Right atrium auricular region (tissue), 2 donors: ENCODE measurements at regions not wholly inside any gene's neighbourhood (a gene's known extent, or its start where the extent isn't known, plus 50 kb on each side); places are given as distances from the start of the nearest gene placed in this dataset.

Source experiments
- DNase-seq: peaks from one replicate; pipeline ENCODE4 v3.0.0-alpha.2; 2019; ENCODE audit warnings: low spot score
- H3K27ac ChIP-seq, 2 donors: fragments of 200-600 bp; sonication (generic); 1 replicate in 1 of 2; 2 replicates in 1 of 2; pipeline ENCODE4 v1.5.1; 2016 to 2019
- H3K27me3 ChIP-seq, 2 donors: fragments of 200-600 bp; sonication (generic); one replicate each; pipeline versions ENCODE4 v1.5.1 to v1.6.0; 2017 to 2019
- H3K36me3 ChIP-seq: fragments of 200-600 bp; sonication (generic); one replicate; pipeline ENCODE4 v1.5.1; 2016
- H3K4me1 ChIP-seq, 2 donors: fragments of 200-600 bp; sonication (generic); one replicate each; pipeline versions ENCODE4 v1.5.1 to v1.6.0; 2017 to 2019
- H3K4me3 ChIP-seq, 2 donors: fragments of 200-600 bp; sonication (generic); 1 replicate in 1 of 2; 2 replicates in 1 of 2; pipeline ENCODE4 v1.5.1; 2017 to 2019; ENCODE audit warnings: mild to moderate bottlenecking in 1 of 2, moderate library complexity in 1 of 2
- H3K9me3 ChIP-seq, 2 donors: fragments of 200-600 bp; sonication (generic); one replicate each; pipeline ENCODE4 v1.5.1; 2019
- CTCF ChIP-seq, 2 donors: fragments of 200-600 bp; sonication (generic); IDR thresholded peaks; one replicate each; pipeline ENCODE4 v1.5.1; 2019; ENCODE audit warnings: antibody characterized with exemption in 2 of 2

DNA sequence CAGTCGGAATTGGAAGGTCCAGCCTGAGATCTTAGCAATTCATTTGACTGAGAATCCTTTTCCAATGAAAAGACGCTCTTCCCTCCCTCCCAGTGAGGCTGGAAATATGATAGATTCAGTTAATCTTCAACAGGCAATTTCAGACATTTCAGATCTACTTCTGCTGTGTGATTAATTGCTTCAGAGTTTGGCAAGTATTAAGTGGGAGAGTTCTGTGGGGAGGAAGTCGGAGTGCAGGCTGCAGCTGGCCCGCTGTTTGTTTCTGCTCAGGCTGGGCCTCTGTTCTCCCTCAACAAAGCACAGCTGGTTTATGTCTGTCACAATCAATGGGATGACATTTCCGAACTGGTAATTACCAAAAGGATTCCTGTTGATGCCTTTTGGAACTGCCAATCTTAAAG, 178.2 kb downstream of the NDFIP2 start:
- Histone ChIP-seq H3K4me1 (peaks cover 0 to 16% of the 10 kb centered on the region in 2 donors), H3K27me3 (no peaks in the 10 kb centered on the region), H3K4me3 (no peak overlapping the region), H3K27ac (peak overlapping the region; percentile 43 to 57), H3K9me3 (no peaks in the 10 kb centered on the region), H3K36me3 (no peaks in the 10 kb centered on the region)
- TF ChIP-seq CTCF (IDR thresholded peaks at IDR 0.05), result no peak
- no peak for DNase-seq

GRCh38 chr13:79658333-79658975, 177.5 kb downstream of the NDFIP2 start:
- Histone ChIP-seq H3K27ac (peak overlapping the region; percentile 43 to 57), H3K9me3 (no peaks in the 10 kb centered on the region), H3K4me1 (peaks cover 0 to 16% of the 10 kb centered on the region in 2 donors), H3K27me3 (no peaks in the 10 kb centered on the region), H3K36me3 (no peaks in the 10 kb centered on the region), H3K4me3 (no peak overlapping the region)
- TF ChIP-seq CTCF (IDR thresholded peaks at IDR 0.05), result no peak
- DNase-seq, result no peak

- Histone ChIP-seq H3K9me3 (no peaks in the 10 kb centered on the region), H3K4me3 (no peak overlapping the region), H3K36me3 (no peaks in the 10 kb centered on the region), H3K27me3 (no peaks in the 10 kb centered on the region), H3K4me1 (peaks cover 0 to 16% of the 10 kb centered on the region in 2 donors), H3K27ac (no peak overlapping the region)
- TF ChIP-seq CTCF (IDR thresholded peaks at IDR 0.05), result no peak
- no peak for DNase-seq
Measured at GRCh38 chr13:79655509-79655908, 174.6 kb downstream of the NDFIP2 start.

GRCh38 chr13:79654520-79654919, 173.6 kb downstream of the NDFIP2 start:
- no peaks in the 10 kb centered on the region for H3K27me3 ChIP-seq
- H3K36me3 ChIP-seq, result no peaks in the 10 kb centered on the region
- no peak overlapping the region for H3K27ac ChIP-seq
- no peak for TF ChIP-seq CTCF (IDR thresholded peaks at IDR 0.05)
- peaks cover 0 to 15% of the 10 kb centered on the region in 2 donors for H3K4me1 ChIP-seq
- no peak overlapping the region for H3K4me3 ChIP-seq
- DNase-seq, result no peak
- no peaks in the 10 kb centered on the region for H3K9me3 ChIP-seq

GRCh38 chr13:79650688-79651087, 169.7 kb downstream of the NDFIP2 start:
- no peak overlapping the region for H3K27ac ChIP-seq
- TF ChIP-seq CTCF (IDR thresholded peaks at IDR 0.05), result no peak
- H3K36me3 ChIP-seq, result no peaks in the 10 kb centered on the region
- H3K4me1 ChIP-seq, result no peaks in the 10 kb centered on the region
- no peaks in the 10 kb centered on the region for H3K9me3 ChIP-seq
- no peaks in the 10 kb centered on the region for H3K27me3 ChIP-seq
- no peak overlapping the region for H3K4me3 ChIP-seq
- no peak for DNase-seq

GRCh38 chr13:79648191-79648590, 167.2 kb downstream of the NDFIP2 start:
- Histone ChIP-seq H3K27me3 (no peaks in the 10 kb centered on the region), H3K9me3 (no peaks in the 10 kb centered on the region), H3K4me1 (no peaks in the 10 kb centered on the region), H3K36me3 (no peaks in the 10 kb centered on the region), H3K27ac (no peak overlapping the region), H3K4me3 (no peak overlapping the region)
- no peak for DNase-seq
- no peak for TF ChIP-seq CTCF (IDR thresholded peaks at IDR 0.05)
